Umbilical cord (tissue), 1 donor: ENCODE measurements at regions not wholly inside any gene's neighbourhood (a gene's known extent, or its start where the extent isn't known, plus 50 kb on each side); places are given as distances from the start of the nearest gene placed in this dataset.

Source experiments
- DNase-seq: peaks from one replicate; pipeline ENCODE4 v3.0.0-alpha.2; 2015; ENCODE audit warnings: low spot score

DNA sequence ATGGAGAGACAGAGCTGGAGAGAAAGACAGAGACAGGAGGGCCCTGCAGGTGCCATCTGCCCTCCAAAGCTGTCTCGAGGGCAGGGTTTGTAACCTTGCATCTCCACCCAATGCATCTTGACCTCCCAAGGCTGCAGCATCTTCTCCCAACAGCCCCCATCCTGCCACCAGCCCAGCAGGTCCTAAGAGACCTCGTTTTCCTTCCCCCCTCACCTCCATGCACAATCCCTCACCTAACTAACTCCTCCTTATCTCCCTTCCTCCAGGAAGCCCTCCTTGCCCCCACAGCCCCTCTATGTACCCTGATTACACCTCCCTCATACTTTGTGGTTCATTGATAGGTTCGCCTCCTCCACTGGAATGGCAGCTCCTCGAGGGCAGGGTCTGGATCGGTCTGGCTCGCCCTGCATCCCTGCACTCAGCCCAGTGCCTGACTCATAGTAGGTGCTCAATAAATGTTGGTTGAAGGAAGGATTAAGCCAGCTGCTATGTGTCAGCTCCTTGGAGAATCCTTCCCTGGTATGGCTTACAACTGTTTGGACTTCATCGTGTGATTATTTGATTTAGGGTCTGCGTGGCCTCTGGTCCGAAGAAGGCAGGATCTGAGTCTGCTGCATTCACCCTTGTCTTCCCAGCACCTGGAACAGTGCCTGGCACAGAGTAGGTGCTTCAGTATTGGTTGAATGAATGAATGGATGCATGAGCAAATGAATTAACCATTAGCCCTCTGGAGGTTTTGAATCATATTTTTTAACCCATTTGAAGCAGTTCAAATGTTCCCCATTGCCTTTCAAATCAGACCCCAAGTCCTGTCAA, 105.6 kb upstream of the PTPN1 start:
- no peak for DNase-seq

DNA sequence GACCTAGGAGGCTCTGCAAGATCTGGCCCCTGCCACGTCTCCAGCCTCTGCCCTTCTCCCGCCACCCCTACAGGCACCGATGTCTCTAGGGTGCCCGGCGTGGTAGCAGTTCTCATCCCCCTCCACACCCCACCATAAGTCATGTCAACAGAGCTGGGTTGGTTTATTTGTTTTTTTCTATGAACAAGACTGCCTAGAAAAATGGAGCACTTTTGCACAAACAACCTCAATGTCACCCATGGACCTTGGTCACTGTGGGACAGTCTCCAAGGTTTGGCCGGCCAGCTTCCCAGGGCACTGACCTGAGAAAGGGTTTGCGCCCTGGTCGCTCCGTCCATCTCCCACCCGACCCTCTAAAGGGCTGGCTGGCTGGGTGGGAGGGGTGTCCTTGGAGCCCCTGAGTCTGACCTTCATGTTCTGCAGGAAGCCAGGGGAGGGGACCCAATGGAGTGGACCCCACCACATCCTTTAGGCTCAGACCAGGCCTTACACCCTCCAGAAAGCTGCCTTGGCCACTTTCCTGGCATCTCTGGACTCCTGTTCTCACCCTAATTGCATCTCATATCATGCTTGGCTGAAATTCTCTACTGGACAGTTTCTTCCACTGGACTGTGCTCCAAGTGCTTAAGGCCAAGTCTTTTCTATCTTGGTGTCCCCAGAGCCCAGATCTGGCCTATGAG, 104.8 kb upstream of the PTPN1 start:
- no peak for DNase-seq

- no peak for DNase-seq
Measured at GRCh38 chr20:50405915-50406609, 104.1 kb upstream of the PTPN1 start.

GRCh38 chr20:50406610-50407136, 103.5 kb upstream of the PTPN1 start:
- DNase-seq: no peak

DNA sequence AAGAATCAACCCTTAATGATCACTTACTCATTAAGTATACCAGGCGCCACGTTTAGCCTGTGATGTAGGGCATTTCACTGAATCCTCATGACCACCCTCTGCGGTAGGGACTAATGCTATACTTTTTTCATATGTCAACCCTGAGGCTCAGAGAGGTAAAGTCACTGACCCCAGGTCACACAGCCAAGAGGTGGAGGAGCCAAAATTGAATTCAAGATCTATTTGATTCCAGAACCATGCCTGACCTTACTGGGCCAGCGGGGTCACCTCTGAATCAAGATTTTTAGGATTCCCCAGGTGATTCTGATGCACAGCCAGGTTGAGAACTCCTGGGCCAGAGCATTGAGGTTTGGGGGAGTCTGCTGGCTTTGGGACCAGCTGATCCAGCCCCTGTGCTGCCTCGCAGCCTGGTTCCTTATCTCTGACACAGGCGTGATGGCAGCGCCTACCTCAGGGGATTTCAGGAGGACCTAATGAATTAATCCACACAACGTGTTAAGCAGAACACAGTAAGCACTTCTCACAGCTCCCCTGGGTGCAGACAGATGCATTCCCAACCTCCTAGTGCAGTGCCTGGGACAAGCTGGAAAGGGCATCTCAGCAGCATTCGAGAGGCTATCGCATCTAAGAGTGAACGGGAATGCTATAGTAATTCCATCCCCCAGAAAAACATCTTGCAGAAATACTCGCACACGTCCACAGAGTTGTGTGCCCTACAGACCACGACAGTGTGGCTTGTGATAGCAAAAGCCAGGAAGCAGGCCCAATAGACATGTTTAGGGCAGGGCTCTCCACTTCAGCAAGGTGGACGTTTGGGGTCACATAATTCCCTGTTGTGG, 101.4 kb upstream of the PTPN1 start:
- DNase-seq: no peak

GRCh38 chr20:50409495-50409894, 100.7 kb upstream of the PTPN1 start:
- no peak for DNase-seq

GRCh38 chr20:50410343-50410742, 99.8 kb upstream of the PTPN1 start:
- no peak for DNase-seq

DNA sequence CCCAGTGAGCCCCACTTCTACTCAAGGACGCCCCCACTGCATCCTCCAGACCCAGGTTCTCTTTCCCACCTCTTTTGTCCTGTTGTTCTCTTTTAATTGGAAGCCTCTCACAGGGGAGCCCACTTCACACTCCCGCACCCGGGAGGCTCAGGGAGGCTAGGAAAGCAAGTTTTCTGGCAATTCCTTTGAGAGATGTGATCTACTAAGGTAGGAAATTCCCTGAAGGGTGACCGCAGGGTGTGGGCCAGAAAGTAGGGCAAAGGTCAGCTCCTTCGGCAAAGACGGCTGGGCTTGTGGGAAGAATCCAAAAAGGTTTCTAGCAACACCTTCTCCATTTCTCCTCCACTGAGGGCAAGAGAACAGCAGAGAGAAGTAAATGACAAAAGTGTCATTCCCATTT, 98.1 kb upstream of the PTPN1 start:
- DNase-seq: no peak

- no peak for DNase-seq
Measured at GRCh38 chr20:50412499-50412898, 97.7 kb upstream of the PTPN1 start.

DNA sequence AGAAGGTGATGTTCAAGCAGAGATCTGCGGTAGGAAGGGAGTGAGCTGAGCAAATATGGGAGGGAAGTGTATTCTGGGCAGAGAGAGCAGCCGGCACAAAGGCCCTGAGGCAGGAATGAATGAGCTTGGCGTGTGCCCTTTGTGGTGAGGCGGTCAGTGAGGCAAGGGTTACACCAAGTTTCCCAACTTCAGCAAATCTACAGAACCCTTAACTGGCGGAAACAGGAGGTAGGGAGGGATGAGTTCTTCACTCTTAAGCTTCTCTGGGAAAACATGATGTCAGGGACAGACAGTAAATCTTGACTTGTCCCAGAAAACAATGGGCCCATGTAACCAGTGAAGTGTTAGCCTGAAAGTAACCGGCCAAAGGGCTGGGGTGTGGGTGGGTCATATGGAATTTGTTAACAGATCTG, 97.1 kb upstream of the PTPN1 start:
- no peak for DNase-seq

- no peak for DNase-seq
Measured at GRCh38 chr20:50415021-50415515, 95.1 kb upstream of the PTPN1 start.

DNA sequence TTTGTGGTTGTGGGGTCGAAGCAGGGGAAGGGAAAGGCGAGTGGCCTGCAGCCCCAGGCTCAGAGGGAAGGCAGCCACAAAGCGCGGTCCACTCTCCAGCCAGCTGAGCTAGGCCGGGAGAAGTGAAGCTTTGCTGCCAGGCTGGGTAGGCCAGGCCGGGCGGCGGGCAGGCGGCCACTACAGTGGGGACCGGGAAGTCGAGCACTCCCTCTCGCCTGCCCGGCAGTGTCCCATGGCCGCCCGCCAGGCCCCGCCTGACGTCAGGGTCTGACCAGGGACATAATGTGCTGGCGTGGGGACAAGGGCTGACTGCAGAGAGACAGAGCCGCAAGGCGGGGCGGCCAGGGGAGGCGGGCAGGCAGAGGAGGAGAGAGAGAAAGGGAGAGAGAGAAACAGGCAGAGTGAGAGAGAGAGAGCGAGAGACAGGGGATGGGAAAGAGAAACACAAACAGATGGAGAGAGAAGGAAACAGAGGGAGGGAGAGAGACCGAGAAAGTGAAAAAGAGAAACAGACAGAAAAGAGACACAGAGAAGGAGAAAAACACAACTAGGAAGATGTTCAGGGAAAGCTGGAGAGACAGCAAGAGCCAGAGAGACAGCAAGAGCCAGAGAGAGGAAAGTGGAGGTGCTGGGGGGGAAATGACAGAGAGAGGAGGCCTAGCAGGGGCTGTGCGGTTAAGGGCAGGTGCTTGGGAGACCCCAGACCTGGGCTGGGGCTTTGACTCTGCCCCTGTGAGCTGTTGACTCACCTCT, 94.5 kb upstream of the PTPN1 start:
- DNase-seq: peak; percentile 91

DNA sequence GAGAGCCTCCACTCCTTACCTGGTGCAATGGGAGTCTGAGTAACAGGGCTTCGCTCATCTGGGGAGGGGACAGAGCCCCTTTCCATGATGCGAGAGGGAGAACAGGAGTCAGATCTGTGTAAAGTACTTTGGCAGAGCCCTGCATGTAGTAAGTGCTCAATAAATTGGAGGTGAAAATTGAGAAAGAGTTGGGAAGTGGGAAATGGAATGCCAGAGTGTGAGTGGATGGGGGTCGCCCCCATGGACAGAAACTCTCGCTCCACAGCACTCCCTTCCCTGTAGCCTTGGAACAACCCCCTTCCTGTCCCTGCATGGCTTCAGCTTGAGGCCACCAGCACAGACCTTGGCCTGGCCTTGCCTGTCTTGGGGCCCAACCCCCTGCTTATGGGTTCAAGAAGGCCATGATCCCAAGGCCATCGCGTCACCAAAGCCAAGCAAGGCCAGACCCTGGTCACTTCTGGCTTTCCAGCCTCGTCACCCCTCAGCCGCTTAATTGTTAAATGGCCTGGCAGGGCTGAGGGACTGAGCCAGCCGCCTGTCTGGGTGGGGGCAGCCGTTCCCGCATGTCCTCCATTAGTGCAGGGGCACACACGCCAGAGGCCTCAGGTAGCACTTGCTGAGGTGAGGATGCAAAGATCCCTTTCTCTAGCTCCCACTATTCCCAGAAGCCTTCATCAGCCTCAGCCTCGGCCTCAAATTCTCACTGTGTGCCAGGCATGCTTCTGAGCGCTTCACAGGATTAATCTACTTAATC, 93.7 kb upstream of the PTPN1 start:
- no peak for DNase-seq

- DNase-seq: no peak
Measured at GRCh38 chr20:50417023-50417329, 93.2 kb upstream of the PTPN1 start.

DNA sequence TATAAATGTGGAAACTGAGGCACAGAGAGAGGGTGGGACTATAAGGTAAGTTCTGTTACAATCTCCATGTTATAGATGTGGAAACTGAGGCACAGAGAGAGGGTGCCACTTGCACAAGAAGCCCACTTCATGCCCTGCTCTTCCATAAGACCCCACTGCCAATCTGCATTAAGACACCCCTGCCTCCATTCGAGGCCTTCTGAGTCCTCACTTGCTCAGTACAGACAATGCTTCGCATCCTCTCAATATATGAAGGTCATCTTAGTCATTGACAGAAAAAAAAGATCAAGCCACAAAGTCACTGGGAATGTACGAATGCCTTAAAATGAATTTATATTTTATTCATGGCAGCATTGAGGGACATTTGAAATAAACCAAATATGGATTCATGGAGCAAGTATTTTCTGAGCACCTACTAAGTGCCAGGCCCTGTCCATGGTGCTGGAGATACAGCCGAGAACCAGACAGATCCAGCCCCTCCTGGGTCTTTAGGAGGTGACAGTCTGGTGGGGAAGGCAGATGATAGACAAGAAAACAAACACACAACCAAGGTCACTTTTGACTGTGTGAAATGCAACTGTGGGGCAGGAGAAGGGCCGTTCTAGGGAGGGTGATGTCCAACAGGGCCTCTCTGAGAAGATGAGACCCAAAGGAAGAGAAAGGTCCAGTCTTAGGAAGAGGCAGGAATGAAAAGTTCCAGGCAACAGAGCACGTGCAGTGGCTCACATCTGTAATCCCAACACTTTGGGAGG, 92.5 kb upstream of the PTPN1 start:
- no peak for DNase-seq

DNA sequence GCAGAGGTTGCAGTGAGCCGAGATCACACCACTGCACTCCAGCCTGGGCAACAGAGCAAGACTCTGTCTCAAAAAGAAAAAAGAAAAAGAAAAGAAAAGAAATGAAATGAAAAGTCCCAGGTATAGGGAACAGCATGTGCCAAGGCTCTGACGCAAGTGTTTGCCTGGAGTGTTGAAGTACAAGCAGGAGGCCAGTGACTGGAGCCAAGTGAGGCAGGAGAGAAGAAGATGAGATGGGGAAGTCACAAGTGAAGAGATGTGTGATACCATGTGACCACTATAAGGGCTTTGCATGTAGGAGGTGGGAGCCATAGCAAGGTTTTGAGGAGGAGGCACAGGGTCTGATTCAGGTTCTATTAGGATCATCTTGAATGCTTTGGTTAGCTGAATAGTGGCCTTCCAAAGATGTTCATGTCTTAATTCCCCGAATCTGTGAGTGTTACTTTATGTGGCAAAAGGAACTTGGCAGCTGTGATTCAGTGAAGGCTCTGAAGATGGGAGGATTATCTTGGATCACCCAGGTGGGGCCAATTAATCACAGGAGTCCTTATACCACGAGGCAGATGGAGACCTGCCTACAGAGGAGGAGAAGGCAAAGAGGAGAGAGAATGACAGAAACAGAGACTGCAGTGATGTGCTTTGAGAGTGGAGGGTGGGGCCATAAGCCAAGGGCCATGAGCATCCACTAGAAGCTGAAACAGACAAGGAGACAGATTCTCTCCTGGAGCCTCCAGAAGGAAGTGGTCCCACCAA, 91.1 kb upstream of the PTPN1 start:
- DNase-seq: no peak

DNA sequence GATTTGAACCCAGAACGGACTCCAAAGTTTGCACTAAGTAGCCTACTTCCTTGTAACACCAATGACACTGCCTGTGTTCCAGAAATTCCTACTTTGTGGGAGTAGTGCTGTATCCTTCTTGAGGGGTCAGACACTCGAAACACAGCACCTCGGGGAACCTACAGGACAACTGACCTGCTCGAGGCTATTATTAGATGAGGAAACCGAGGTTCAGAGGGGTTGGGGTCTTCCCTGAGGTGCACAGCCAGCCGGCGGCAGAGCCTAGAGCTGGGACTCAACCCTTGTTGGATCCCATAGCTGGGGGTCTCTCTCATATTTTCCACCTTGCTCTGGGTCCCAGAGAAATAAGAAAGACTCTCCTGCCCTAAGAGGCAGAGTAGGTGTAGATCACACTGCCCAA, 89.8 kb upstream of the PTPN1 start:
- DNase-seq: no peak
